ENCODE measurements at regions not wholly inside any gene's neighbourhood (a gene's known extent, or its start where the extent isn't known, plus 50 kb on each side); places are given as distances from the start of the nearest gene placed in this dataset.

GRCh38 chr2:180191432-180192124 lies 184.5 kb upstream of the CWC22 start:
- no peak overlapping the region for H3K27ac ChIP-seq
- intact Hi-C loops (cut with DNase I; ENCODE audit: low total_unique reads), result no loop called here
- DNase-seq, result no peak

DNA sequence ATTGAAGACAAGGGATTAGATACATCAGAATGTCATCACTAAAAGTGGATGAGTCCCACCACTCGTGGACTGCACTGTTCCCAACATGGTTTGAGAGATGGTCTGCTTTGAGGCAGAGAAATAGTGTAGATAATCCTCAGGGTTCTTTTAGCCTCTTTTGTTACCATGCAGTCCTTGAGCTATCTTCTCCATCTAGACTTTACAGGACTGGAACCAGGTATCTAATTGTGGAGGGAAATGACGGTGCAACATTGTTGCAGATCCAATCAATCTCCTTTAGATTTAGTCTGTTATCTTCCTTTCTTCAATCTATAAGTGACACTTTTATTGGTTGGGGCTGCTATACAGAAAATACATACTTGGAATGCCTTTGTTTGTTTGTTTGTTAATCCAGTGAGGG lies 183.8 kb upstream of the CWC22 start:
- H3K27me3 ChIP-seq, result no peaks in the 10 kb centered on the region
- no peaks in the 10 kb centered on the region for H3K36me3 ChIP-seq
- H3K4me1 ChIP-seq, result no peaks in the 10 kb centered on the region
- no peaks in the 10 kb centered on the region for H3K9me3 ChIP-seq
- DNase-seq, result no peak
- no peak for TF ChIP-seq POLR2A (IDR thresholded peaks at IDR 0.05)
- TF ChIP-seq, protein P1, sequence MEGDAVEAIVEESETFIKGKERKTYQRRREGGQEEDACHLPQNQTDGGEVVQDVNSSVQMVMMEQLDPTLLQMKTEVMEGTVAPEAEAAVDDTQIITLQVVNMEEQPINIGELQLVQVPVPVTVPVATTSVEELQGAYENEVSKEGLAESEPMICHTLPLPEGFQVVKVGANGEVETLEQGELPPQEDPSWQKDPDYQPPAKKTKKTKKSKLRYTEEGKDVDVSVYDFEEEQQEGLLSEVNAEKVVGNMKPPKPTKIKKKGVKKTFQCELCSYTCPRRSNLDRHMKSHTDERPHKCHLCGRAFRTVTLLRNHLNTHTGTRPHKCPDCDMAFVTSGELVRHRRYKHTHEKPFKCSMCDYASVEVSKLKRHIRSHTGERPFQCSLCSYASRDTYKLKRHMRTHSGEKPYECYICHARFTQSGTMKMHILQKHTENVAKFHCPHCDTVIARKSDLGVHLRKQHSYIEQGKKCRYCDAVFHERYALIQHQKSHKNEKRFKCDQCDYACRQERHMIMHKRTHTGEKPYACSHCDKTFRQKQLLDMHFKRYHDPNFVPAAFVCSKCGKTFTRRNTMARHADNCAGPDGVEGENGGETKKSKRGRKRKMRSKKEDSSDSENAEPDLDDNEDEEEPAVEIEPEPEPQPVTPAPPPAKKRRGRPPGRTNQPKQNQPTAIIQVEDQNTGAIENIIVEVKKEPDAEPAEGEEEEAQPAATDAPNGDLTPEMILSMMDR (IDR thresholded peaks at IDR 0.05), result no peak
- intact Hi-C loops (cut with DNase I; ENCODE audit: low total_unique reads), result no loop called here
- H3K27ac ChIP-seq, result no peak overlapping the region
- H3K4me3 ChIP-seq, result no peak overlapping the region

More at GRCh38 chr2:180191432-180192124, 184.5 kb upstream of the CWC22 start:
- H3K36me3 ChIP-seq, result no peaks in the 10 kb centered on the region
- H3K4me3 ChIP-seq, result no peak overlapping the region
- H3K4me1 ChIP-seq, result no peaks in the 10 kb centered on the region
- no peaks in the 10 kb centered on the region for H3K9me3 ChIP-seq
- H3K27me3 ChIP-seq, result no peaks in the 10 kb centered on the region
- TF ChIP-seq, protein P1 (IDR thresholded peaks at IDR 0.05), result no peak
- no peak for TF ChIP-seq POLR2A (IDR thresholded peaks at IDR 0.05)

DNA sequence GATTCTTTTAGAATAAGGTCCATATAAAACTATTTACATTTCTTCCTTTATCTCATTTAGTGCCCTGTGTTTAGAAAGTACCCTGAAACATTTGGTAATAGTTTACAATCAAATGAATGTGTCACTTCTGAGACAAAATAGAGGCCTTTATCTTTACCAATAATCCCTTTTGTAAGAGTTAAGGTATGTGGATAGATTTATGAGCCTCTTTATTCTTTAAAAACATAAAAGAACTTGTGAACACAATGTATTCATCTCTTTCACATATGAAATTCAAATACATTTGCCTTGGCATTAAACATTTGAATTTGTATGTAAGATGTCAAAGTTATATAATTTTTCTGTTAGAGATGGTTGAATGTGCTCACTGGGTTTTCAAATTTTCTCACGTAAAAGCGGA lies 180.5 kb upstream of the CWC22 start:
- no peaks in the 10 kb centered on the region for H3K36me3 ChIP-seq
- H3K4me3 ChIP-seq, result no peak overlapping the region
- TF ChIP-seq, protein P1 (IDR thresholded peaks at IDR 0.05), result no peak
- no peak for TF ChIP-seq POLR2A (IDR thresholded peaks at IDR 0.05)
- H3K27ac ChIP-seq, result no peak overlapping the region
- no peaks in the 10 kb centered on the region for H3K27me3 ChIP-seq
- no peaks in the 10 kb centered on the region for H3K9me3 ChIP-seq
- H3K4me1 ChIP-seq, result no peaks in the 10 kb centered on the region
- intact Hi-C loops (cut with DNase I; ENCODE audit: low total_unique reads), result no loop called here
- DNase-seq, result no peak

- Histone ChIP-seq H3K4me1 (no peaks in the 10 kb centered on the region), H3K27ac (no peak overlapping the region), H3K9me3 (no peaks in the 10 kb centered on the region), H3K36me3 (peaks cover 0 to 3% of the 10 kb centered on the region in 2 donors), H3K4me3 (no peak overlapping the region), H3K27me3 (no peaks in the 10 kb centered on the region)
- DNase-seq, result no peak
- no peak for TF ChIP-seq POLR2A (IDR thresholded peaks at IDR 0.05)
- TF ChIP-seq, protein P1 (IDR thresholded peaks at IDR 0.05), result no peak
- intact Hi-C loops (cut with DNase I; ENCODE audit: low total_unique reads), result no loop called here
Measured at GRCh38 chr2:180184506-180184905, 177.4 kb upstream of the CWC22 start.

DNA sequence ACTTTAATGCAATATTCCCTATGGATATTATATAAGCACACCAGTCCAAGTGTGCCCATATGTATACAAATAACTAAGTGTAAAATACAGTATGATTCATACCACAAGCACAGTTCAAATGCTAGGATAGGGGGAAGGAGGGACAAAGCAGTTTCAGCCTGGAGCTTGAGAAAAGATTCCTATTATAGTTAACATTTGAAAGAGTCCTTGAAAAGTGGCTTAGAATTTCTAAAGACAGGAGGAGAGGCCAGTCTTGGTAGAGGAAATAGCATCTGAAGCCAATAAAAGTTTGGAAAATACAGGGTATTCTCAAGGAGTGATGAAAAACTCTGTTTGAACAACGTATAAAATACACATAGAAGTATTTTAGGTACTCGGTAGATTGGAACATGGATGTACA lies 173.4 kb upstream of the CWC22 start:
- no peak for DNase-seq
- H3K9me3 ChIP-seq, result no peaks in the 10 kb centered on the region
- no peaks in the 10 kb centered on the region for H3K4me1 ChIP-seq
- no peak overlapping the region for H3K27ac ChIP-seq
- peaks cover 0 to 3% of the 10 kb centered on the region in 2 donors for H3K36me3 ChIP-seq
- intact Hi-C loops (cut with DNase I; ENCODE audit: low total_unique reads), result no loop called here
- no peak overlapping the region for H3K4me3 ChIP-seq
- no peaks in the 10 kb centered on the region for H3K27me3 ChIP-seq
- no peak for TF ChIP-seq POLR2A (IDR thresholded peaks at IDR 0.05)
- TF ChIP-seq, protein P1 (IDR thresholded peaks at IDR 0.05), result no peak
